Fibroblast of lung (primary cell): ENCODE measurements at regions not wholly inside any gene's neighbourhood (a gene's known extent, or its start where the extent isn't known, plus 50 kb on each side); places are given as distances from the start of the nearest gene placed in this dataset.

Experiments used
- DNase-seq, 2 donors: peaks; one replicate each; pipeline versions ENCODE4 v3.0.0 to v3.0.0-alpha.2; 2010; ENCODE audit warnings: low read depth in 2 of 2
- H2AFZ ChIP-seq: 2 replicates; pipeline ENCODE4 v1.5.1; 2012; ENCODE audit warnings: low read length, control low read depth, inconsistent platforms
- H3K27ac ChIP-seq: 2 replicates; pipeline ENCODE4 v1.5.1; 2011; ENCODE audit warnings: low read length, control low read depth; ENCODE audit not compliant: insufficient read depth
- H3K27me3 ChIP-seq: 2 replicates; pipeline ENCODE4 v1.5.1; 2011; ENCODE audit warnings: mild to moderate bottlenecking, low read length; ENCODE audit not compliant: control insufficient read depth, insufficient read depth
- H3K36me3 ChIP-seq: 2 replicates; pipeline ENCODE4 v1.5.1; 2011; ENCODE audit warnings: low read length; ENCODE audit not compliant: control insufficient read depth, insufficient read depth
- H3K4me1 ChIP-seq: 2 replicates; pipeline ENCODE4 v1.5.1; 2011; ENCODE audit warnings: low read length; ENCODE audit not compliant: control insufficient read depth, insufficient read depth; ENCODE audit errors: extremely low read depth
- H3K4me2 ChIP-seq: 2 replicates; pipeline ENCODE4 v1.5.1; 2011; ENCODE audit warnings: low read length, control low read depth; ENCODE audit not compliant: insufficient read depth; ENCODE audit errors: extremely low read depth
- H3K4me3 ChIP-seq, 4 experiments: fragments of 200-600 bp in 1 of 4; sonication (generic) in 1 of 4; replicated peaks in 1 of 4; 2 replicates each; pipeline ENCODE4 v1.5.1; 2011 to 2016; ENCODE audit warnings: low read length in 4 of 4, low read depth in 3 of 4, mild to moderate bottlenecking in 3 of 4, control low read depth in 2 of 4, inconsistent platforms in 1 of 4, mixed read lengths in 1 of 4; ENCODE audit not compliant: insufficient read depth in 1 of 4; ENCODE audit errors: control extremely low read depth in 1 of 4
- H3K79me2 ChIP-seq: 2 replicates; pipeline ENCODE4 v1.5.1; 2012; ENCODE audit warnings: mild to moderate bottlenecking, low read length, inconsistent platforms; ENCODE audit not compliant: control insufficient read depth, insufficient read depth
- H3K9ac ChIP-seq: 2 replicates; pipeline ENCODE4 v1.5.1; 2011; ENCODE audit warnings: mild to moderate bottlenecking, low read length, control low read depth; ENCODE audit not compliant: insufficient read depth
- H3K9me3 ChIP-seq: 2 replicates; pipeline ENCODE4 v1.5.1; 2012; ENCODE audit warnings: low read depth, low read length; ENCODE audit not compliant: control insufficient read depth, insufficient read depth
- H4K20me1 ChIP-seq: 2 replicates; pipeline ENCODE4 v1.5.1; 2011; ENCODE audit warnings: low read length; ENCODE audit not compliant: control insufficient read depth, insufficient read depth; ENCODE audit errors: extremely low read depth
- CTCF ChIP-seq, 2 donors: IDR thresholded peaks in 1 of 2; conservative IDR thresholded peaks in 1 of 2; 1 replicate in 1 of 2; 2 replicates in 1 of 2; pipeline ENCODE4 v1.5.1; 2011 to 2012; ENCODE audit warnings: low read length in 2 of 2, control low read depth in 1 of 2, inconsistent platforms in 1 of 2, low read depth in 1 of 2, mild to moderate bottlenecking in 1 of 2
- EZH2 ChIP-seq: IDR thresholded peaks from 2 replicates; pipeline ENCODE4 v1.5.1; 2012; ENCODE audit warnings: low read length, control low read depth, mild to moderate bottlenecking; ENCODE audit errors: missing control alignments

- DNase-seq, result no peak
- no peak overlapping the region for H3K27ac ChIP-seq
- H3K4me3 ChIP-seq, result no peak overlapping the region
These were observed 168.7 kb upstream of the BMPER start for GRCh38 chr7:33736521-33737221.

GRCh38 chr7:33738260-33738935, 166.9 kb upstream of the BMPER start:
- DNase-seq, result no peak
- Histone ChIP-seq H3K9me3 (no peaks in the 10 kb centered on the region), H4K20me1 (no peaks in the 10 kb centered on the region), H3K27ac (no peak overlapping the region), H3K9ac (no peak overlapping the region), H2AFZ (no peak overlapping the region), H3K27me3 (no peaks in the 10 kb centered on the region), H3K79me2 (no peaks in the 10 kb centered on the region), H3K4me3 (no peak overlapping the region), H3K36me3 (no peaks in the 10 kb centered on the region), H3K4me1 (peaks cover 7% of the 10 kb centered on the region), H3K4me2 (no peak overlapping the region)
- TF ChIP-seq CTCF (conservative IDR thresholded peaks at IDR 0.05 in 1 of 2, IDR thresholded peaks at IDR 0.05 in 1 of 2; ENCODE audit: low read depth in 1 of 2, low read length in 2 of 2) (no peak), EZH2 (no peak)

More at GRCh38 chr7:33736521-33737221, 168.7 kb upstream of the BMPER start:
- H2AFZ ChIP-seq, result no peak overlapping the region
- no peak overlapping the region for H3K9ac ChIP-seq
- no peak overlapping the region for H3K4me2 ChIP-seq
- TF ChIP-seq EZH2 (no peak), CTCF (conservative IDR thresholded peaks at IDR 0.05 in 1 of 2, IDR thresholded peaks at IDR 0.05 in 1 of 2; ENCODE audit: low read depth in 1 of 2, low read length in 2 of 2) (no peak)
- H3K4me1 ChIP-seq, result no peaks in the 10 kb centered on the region
- H3K79me2 ChIP-seq, result no peaks in the 10 kb centered on the region
- H3K9me3 ChIP-seq, result no peaks in the 10 kb centered on the region
- H3K36me3 ChIP-seq, result no peaks in the 10 kb centered on the region
- no peaks in the 10 kb centered on the region for H3K27me3 ChIP-seq
- H4K20me1 ChIP-seq, result no peaks in the 10 kb centered on the region

- no peaks in the 10 kb centered on the region for H3K79me2 ChIP-seq
- no peak overlapping the region for H2AFZ ChIP-seq
- TF ChIP-seq EZH2 (no peak), CTCF (conservative IDR thresholded peaks at IDR 0.05 in 1 of 2, IDR thresholded peaks at IDR 0.05 in 1 of 2; ENCODE audit: low read depth in 1 of 2, low read length in 2 of 2) (no peak)
- H3K9me3 ChIP-seq, result no peaks in the 10 kb centered on the region
- no peak for DNase-seq
- H3K36me3 ChIP-seq, result no peaks in the 10 kb centered on the region
- peaks cover 12% of the 10 kb centered on the region for H3K4me1 ChIP-seq
- no peaks in the 10 kb centered on the region for H4K20me1 ChIP-seq
- H3K4me3 ChIP-seq, result no peak overlapping the region
- no peak overlapping the region for H3K4me2 ChIP-seq
- H3K9ac ChIP-seq, result no peak overlapping the region
- no peak overlapping the region for H3K27ac ChIP-seq
- H3K27me3 ChIP-seq, result no peaks in the 10 kb centered on the region
These were observed 166.1 kb upstream of the BMPER start for GRCh38 chr7:33739286-33739685.
